GM21619 (cell line): ENCODE measurements at regions not wholly inside any gene's neighbourhood (a gene's known extent, or its start where the extent isn't known, plus 50 kb on each side); places are given as distances from the start of the nearest gene placed in this dataset.

Experiments
- ATAC-seq: cut with Tn5 transposase; IDR thresholded peaks from one replicate; pipeline ENCODE4 v1.9.1; 2021; ENCODE audit not compliant: unreplicated experiment

DNA sequence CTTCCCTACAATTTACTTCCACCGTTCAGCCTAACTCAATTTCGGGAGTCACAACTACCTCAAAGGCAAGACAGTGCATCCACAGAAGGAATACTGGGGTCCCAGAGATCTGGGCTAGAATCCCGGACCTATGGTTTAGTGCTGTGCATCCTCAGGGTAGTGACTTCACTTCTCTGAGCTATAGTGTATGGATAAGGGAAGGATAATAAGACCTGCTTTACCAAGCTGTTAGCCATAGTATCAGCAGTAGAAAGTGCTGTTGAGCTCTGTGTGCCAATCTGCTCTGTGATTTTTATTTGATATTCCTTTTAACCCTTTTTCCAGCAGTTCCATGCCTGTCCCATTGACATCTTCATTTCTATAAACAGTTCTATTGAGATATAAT is 1044.3 kb downstream of the BCL11B start:
- ATAC-seq = no peak

DNA sequence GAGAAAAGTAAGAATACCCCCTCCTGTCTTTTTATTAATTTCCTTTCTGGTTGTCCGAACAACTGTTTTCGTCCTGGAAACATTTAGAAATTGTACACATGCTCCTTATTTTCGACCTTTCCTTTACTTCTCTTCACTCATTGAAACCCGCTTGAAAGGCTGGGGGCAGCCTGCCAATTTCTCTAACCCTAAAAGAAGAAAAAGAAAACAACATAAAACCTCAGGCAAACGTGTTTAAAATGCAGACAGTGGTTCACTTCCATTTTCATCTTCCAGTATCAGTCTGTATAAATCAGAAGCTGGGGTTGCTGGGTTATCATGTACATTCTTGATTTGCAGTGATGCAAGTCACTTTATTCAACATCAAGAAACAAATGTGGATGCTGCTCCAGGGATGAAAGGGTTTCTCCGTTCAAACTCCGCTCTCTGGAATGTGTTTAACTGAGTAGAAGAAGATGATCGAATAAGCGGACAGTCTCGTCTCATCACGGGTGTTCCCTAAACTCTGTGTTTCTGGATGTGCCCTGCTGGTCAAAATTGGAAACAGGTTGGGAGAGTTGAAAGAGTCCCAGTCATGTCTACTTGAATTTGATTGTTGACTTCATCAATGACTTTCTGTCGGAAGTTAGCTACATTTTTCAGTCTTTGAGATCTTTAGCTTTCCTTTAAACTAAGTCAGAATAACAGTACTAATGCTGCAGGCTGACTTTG is 1042.2 kb downstream of the BCL11B start:
- no peak for ATAC-seq

DNA sequence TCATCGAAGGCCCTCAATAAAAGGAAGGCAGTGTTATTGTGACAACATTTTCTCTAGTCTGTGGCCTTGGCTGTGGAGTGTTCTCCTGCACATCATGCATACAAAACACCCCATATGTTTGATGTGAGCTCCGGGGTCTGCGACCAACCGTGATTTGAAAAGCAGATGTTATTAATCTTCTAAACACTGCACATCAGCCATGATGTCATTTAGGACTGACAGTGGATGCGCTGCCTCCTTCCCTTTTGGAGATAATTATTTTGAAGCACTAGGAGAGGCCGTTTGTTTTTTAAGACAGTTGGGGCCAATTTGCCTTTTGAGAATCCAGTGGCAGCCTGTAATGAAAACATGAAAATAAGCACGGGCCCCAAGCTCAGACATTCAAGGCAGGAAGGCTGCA is 1041.6 kb downstream of the BCL11B start:
- no peak for ATAC-seq

DNA sequence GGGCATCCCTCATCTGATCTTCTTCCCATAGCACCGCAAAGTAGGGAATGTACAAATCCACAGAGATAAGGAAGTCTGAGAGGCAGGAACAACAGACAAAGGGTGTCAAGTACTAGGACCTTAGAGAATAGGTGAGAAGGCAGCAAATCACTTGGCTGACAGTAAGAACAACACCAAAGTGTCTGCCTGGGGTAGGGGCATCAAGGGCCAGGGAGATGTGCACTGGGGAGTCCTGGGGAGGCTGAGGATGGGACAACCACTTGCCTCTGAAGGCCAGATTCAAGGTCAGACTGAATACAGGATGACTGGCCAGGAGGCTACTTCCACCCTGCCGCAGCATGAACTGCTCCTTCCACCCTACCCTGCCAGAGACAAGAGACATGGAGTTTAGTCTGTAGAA is 1040.8 kb downstream of the BCL11B start:
- ATAC-seq = no peak

DNA sequence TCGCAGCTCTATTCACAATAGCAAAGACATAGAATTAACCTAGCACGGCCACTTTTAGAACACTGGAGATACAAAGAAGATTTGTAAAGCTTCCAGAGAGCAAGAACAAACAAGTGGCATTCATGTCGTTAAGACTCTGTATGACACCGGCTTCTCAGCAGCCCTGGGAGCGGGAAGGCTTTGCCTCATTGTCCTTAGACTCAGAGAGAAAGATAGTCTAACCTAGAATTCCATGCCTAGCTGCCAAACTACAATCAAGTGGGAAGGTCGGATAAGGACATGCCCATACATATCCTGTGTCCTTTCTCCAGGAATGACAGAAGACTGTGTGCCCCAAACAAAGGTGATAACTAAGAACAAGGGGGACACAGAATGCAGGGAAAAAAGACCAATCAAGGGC is 1038.3 kb downstream of the BCL11B start:
- no peak for ATAC-seq

DNA sequence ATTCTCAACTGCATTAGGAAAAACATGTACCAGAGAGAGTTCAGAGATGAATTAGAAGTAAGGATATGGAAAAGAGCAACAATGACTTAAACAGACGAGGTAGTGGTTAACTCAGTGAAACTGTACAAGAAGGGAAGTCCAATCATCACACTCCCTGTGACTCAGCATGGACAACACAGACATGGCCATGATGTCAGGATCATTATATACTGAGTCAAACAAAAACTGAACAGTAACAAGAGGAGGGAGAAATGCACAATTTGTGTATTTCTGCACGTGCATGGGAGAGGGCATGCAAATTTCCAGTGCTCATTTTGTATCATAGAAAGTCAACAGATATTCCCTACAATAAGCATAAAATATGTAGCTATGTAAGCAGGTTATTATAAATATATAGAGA is 1037.8 kb downstream of the BCL11B start:
- ATAC-seq = no peak

DNA sequence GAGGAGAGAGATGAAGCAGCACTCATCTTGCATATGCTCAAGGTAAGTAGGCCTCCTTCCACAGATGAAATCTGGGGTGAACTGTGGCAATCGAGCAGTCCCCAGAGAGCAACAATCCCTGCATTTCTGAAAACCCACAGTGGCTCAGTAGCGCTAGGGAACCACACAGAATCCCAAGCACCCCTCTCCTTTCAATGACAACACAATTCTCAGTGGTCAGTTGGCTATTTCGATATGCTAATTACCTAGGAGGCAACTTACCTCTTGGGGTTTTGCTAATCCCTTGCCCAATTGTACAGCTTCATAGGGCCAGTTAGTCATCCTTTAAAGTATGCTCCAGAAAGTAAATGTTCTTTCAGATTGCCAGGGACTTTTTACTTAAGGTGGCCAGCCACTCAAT is 1035.7 kb downstream of the BCL11B start:
- ATAC-seq = no peak

DNA sequence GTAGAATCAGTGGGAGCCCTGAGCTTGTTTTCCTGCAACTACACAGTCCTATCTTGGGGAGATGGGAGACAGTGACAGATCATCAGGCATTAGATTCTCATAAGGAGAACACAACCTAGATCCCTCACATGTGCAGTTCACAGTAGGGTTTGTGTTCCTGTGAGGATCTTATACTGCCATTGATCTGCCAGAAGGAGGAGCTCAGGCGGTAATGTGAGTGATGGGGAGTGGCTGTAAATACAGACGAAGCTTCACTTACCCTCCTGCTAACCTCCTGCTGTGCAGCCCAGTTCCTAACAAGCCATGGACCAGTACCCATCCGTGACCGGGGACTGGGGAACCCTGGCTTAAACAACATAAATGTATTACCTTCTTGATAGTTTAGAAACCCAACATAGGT is 1034.1 kb downstream of the BCL11B start:
- ATAC-seq = no peak

DNA sequence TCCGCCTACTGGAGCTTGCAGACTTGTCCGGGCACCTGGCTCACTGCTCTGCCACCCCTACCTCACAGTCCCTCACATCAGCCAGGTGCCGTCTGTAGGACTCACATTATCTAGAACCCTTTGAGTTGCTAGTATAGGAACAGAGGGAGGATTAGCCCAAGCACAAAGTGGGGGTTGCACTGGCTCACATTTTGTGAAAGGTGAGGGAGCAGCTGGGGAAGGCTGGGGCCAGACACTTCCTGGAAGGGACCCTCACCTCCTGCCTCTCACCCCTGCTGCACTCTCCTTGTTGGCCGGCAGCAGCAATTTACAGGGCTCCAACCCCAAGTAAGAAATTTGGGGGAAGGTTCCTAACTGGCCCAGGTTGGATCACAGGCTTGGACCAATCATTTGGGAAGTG is 1031.6 kb downstream of the BCL11B start:
- ATAC-seq = no peak

DNA sequence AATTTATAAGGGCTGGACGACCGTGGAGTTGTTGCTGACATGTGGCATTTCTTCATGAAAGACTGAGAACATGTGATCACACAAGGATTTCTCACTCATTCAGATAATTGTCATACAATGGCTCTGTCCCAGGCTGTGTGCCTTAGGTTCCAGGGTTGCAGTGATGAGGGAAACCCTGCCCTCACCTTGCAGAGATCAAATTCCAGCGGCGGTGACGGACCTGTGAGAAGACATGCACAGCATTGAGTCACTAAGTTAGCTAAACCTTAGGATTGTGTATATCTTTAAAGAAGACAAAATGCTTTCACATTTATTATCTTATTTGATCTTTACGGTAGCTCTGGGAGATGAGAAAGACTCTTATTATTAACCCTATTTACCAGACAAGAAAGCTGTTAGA is 1029.1 kb downstream of the BCL11B start:
- no peak for ATAC-seq

DNA sequence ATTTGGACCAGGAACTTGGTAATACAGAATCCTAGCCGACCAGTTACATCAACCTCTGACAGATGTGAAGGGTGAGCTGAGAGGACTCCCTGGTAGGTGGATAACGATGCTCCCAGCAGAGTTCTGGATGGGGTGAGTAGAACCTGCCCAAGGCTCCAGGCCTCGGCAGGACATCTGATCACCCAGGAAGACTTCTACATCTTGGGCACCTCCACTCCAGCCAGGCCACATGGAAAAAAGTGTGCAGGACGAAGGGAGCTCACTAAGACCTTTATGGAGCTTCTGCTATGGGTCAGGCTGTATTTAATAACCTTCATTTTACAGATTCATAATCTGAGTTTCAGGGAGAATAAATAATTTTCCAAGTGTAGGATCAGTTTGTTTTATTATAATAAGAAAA is 1028.7 kb downstream of the BCL11B start:
- ATAC-seq = no peak

DNA sequence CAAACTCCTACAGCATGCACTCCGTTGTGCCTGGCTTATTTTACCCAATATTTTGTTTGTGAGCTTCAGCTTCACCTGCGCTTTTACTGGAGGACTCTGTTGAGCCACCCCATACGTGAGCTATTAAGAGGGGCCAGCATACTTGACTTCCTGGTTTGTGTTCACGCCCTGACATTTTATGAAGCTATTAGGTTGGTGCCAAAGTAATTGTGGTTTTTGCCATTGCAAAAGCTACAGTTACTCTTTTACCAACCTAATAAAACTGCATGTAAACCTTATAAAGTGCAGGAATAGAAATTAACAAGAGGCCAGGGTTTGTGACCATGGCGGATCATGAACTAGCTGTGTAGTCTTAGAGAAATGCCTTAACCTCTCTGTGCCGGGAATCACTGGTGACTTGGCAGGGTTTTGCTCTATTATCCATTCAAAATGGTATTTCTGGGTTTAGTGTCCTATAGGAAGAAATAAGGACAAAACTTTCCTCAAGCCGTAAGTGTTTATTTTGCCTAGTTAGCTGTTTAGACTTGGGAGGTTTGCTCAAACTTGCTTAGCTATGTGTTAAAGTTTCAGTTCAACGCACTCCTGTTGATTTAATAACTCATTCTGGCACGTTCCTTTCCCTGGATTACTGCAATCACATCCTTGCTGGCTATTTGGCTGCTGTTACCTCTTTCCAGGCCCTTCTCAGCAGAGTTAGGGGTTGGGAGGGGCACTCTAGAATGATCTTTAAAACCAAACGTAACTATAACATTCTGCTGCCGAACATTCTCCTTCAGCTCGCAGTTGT is 1027.6 kb downstream of the BCL11B start:
- ATAC-seq = no peak

DNA sequence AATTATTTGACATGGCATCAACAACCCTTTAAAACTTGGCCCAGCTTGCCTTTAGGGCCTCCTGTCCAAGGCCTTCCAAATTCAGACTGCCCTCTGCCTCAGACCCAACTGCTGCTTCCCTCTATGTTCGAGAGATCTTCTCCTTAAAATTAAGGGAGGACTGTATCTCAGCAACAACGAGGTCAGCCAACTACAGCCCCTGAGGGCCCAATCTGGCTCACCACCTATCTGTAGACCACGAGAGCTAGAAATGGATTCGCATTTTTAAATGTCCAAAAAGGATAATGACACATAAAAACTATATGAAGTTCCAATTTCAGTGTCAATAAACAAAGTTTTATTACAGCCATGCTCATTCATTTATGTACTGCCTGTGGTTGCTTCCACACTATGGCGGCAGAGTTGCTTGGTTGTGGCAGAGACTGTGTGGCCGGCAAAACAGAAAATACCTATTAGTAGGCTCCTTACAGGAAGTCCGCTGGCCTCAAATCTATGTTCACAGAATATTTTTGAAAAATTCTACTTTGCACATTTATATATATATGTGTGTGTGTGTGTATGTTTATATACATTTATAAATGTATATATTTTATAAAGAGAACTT is 1026.9 kb downstream of the BCL11B start:
- no peak for ATAC-seq

DNA sequence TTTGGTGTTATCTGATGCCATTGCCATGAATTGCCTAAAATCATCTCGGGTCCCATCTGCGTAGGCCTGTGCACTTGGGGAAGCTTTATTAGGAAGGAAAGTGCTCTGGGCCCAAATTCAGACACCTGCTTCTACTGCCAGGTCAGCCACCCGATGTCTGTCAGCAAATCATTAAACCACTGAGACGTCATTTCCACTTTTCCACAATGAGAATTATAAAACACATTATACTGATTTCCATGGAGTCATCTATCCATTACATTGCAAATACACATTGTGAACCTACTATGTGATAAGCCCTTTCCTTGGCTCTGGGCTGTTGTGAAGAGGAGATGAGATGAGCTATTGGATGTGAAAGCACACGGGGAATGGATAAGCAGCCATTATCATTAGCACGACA is 1022.9 kb downstream of the BCL11B start:
- no peak for ATAC-seq

DNA sequence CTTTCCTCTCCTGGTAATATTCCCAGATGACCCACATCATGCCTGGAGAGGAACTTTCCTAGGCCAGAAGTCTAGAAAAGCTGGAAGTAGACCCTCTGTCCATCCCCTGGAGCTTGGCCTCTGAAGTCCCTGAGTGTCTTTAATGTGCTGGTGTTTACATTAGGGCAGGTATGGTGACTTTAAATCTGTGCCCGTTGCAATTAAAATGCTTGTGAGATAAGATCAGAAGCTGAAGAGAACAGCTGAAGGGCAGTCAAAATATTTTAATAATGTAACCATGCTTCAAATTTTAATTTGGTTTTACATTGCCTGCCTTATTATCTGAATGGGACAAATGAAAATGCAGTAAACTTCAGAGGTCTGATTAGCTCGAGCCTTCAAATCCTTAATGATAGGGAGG is 1022.5 kb downstream of the BCL11B start:
- no peak for ATAC-seq

DNA sequence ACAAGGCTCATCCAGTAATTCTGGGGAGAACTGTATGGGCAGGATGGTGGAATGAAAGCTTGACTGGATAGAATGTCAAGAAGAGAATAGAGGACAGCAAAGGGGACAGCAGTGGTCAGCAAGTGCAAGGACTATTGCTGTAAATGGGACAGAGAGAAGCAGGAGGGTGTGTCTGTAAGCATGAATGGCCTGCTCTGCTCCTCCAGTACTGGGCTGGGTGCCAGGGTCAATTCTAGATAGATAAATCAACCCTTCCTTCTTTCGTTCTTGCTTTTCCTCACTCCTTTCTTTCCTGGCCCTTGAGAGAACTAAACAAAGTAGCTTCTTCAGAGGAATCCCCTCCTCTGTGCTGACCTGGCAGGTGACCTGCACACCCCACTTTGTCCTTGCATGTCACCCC is 1019.2 kb downstream of the BCL11B start:
- no peak for ATAC-seq

DNA sequence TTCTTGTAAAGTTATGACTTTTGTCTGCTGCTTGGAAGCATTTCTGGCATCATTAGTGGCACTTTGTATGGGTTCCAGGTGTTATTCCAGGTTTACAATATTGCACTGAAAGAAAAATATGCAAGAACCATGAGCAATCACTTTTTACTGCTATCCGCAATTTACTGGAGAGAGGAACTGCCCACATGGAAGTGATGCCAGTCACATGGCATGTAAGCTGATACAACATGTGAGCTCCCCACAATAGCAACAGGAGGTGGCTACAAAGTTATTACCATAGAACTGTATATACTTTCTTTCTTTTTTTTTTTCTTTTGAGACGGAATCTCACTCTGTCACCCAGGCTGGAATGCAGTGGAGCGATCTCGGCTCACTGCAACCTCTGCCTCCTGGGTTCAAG is 1012.1 kb downstream of the BCL11B start:
- no peak for ATAC-seq

DNA sequence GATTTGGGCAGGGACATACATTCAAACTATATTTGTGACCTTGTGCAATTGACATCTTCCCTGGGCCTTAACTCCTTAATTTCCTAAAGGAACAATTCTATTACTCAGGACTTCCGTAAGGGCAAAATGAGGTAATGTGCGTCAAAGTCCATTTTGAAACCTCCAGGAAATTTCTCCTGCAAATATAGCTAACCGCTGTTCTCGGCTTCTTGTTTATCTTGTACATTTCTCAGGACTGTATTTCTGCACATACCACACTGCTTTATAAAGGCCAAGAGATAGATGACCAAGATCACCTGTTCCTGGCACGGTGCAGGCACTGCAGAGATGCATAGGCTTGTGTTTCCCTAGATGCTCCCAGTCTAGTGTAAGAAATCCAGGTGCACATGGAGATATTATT is 1009.4 kb downstream of the BCL11B start:
- no peak for ATAC-seq

DNA sequence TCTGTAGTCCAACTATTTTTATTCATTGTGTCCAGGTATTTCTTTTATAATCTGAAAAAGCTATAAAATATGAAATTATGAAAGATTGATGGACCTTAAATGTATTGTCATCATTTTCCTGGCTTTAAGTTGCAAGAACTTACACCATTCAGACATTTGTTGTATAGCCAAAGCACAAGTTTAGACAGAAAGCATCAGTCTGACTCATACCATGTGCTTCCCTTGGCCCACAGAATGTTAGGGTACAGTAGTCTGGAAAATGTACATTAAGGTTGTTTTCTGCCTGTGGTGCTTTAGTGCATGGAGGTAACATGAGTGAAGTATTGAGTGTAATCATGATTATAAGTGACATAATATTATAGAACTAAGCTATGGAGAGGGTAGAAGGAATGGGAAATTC is 1002.5 kb downstream of the BCL11B start:
- ATAC-seq = no peak

DNA sequence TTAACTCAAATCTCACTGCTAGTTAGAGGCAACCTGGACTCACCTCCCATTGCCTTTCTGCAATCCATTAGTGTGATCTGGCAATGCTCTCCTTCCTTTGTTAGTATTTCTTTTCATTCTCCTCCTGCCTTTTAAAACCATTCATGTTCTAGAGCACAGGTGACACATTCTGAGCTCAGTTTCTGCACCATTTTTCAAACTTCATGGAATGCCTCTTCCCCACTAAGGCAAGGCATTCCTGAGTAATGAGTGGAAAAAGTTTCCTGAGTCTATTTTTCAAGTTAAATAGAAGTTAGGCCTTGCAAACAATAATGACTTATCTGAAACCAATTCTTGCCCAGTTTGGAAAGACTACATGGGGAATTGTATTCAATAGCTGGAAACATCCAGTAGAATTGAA is 1001.8 kb downstream of the BCL11B start:
- ATAC-seq = no peak

DNA sequence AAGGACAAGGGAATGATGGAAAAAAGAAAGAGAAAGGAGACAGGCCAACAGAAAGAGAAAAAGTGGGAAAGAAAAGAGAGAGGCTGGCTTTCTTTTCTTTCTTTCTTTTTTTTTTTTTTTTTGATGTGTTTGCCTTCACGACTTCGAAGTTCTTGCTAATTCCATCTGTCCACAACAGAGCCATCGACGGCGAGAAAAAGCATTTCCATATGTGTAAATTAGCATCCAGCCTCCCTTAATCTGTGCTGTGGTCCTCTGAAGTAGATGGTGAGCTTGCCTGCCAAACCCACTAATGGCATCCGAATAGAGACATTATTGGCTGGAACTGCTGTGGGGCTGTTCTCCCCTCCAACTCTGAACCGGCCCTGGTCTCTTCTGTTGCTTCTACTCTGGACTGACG is 997.4 kb downstream of the BCL11B start:
- no peak for ATAC-seq

DNA sequence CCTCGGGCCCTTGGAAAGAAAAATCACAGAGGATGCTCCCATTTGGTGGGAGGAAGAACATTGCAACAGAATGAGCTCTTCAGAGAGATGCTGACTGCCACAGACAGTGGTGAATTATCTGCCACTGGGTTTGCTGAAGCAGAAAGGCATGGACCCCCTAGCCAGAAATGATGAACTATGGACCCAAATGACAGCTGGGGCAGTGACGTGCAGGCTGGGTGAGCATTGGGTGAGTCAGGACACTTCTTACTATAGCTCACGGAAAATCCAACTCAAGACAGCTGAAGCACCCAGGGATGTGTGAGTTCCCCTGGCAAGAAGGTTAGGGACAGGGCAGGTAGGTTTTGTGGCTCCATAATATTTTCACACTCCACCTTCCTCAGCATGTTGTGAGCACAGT is 993.2 kb downstream of the BCL11B start:
- ATAC-seq = no peak
